HL-60 (cell line): ENCODE measurements at regions not wholly inside any gene's neighbourhood (a gene's known extent, or its start where the extent isn't known, plus 50 kb on each side); places are given as distances from the start of the nearest gene placed in this dataset.

Experiments used
- DNase-seq, 2 experiments: peaks; one replicate each; pipeline ENCODE4 v3.0.0-alpha.2; 2010 to 2020; ENCODE audit warnings: low read depth in 1 of 2, low spot score in 1 of 2
- H3K27ac ChIP-seq: fragments of 250-450 bp; sonication (Bioruptor Pico); replicated peaks from 2 replicates; pipeline ENCODE4 v1.5.1; 2020; ENCODE audit warnings: mild to moderate bottlenecking, moderate library complexity
- H3K27me3 ChIP-seq: fragments of 250-450 bp; sonication (Bioruptor Pico); 2 replicates; pipeline ENCODE4 v1.5.1; 2021; ENCODE audit warnings: mild to moderate bottlenecking, moderate library complexity; ENCODE audit not compliant: insufficient read depth, poor library complexity, severe bottlenecking
- H3K4me3 ChIP-seq: replicated peaks from 2 replicates; pipeline ENCODE4 v1.5.1; 2011; ENCODE audit warnings: mild to moderate bottlenecking, control low read depth, low read length; ENCODE audit not compliant: insufficient read depth
- GABPA ChIP-seq: IDR thresholded peaks from 2 replicates; pipeline ENCODE4 v1.6.1; 2012; ENCODE audit warnings: low read depth
- POLR2AphosphoS5 ChIP-seq: IDR thresholded peaks from 2 replicates; pipeline ENCODE4 v1.6.1; 2012; ENCODE audit warnings: low read depth
- SPI1 ChIP-seq: IDR thresholded peaks from 2 replicates; pipeline ENCODE4 v1.6.1; 2012; ENCODE audit warnings: low read depth, mild to moderate bottlenecking, borderline replicate concordance
- TF ChIP-seq, protein P1 (sequence below): IDR thresholded peaks from 2 replicates; pipeline ENCODE4 v1.6.1; 2012; ENCODE audit warnings: low read depth; ENCODE audit not compliant: insufficient replicate concordance
- TF ChIP-seq, protein P2 (sequence below): IDR thresholded peaks from one replicate; pipeline ENCODE4 v1.5.1; 2011; ENCODE audit warnings: low read length, control low read depth, inconsistent platforms; ENCODE audit not compliant: insufficient read depth

DNA sequence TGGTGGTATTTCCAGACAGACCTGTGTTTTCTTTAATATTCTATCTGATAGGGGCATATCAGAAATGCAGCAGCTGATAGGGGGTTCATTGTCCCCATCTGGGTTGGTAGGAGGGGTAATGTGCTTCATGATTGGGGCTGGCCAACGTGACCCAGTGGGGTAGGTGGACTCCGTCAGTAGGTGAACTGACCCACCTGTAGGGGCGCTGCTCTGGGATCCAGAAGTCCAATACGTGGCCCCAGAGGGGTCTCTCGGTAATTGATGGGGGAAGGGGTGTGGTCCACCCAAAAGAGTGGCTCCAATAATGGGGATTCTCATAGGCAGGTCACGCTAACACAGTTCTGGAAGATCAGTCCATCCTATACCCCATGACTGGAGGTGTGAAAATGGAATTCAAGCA lies 112.0 kb downstream of the PRLHR start:
- TF ChIP-seq, protein P1, sequence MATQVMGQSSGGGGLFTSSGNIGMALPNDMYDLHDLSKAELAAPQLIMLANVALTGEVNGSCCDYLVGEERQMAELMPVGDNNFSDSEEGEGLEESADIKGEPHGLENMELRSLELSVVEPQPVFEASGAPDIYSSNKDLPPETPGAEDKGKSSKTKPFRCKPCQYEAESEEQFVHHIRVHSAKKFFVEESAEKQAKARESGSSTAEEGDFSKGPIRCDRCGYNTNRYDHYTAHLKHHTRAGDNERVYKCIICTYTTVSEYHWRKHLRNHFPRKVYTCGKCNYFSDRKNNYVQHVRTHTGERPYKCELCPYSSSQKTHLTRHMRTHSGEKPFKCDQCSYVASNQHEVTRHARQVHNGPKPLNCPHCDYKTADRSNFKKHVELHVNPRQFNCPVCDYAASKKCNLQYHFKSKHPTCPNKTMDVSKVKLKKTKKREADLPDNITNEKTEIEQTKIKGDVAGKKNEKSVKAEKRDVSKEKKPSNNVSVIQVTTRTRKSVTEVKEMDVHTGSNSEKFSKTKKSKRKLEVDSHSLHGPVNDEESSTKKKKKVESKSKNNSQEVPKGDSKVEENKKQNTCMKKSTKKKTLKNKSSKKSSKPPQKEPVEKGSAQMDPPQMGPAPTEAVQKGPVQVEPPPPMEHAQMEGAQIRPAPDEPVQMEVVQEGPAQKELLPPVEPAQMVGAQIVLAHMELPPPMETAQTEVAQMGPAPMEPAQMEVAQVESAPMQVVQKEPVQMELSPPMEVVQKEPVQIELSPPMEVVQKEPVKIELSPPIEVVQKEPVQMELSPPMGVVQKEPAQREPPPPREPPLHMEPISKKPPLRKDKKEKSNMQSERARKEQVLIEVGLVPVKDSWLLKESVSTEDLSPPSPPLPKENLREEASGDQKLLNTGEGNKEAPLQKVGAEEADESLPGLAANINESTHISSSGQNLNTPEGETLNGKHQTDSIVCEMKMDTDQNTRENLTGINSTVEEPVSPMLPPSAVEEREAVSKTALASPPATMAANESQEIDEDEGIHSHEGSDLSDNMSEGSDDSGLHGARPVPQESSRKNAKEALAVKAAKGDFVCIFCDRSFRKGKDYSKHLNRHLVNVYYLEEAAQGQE, result no peak
- TF ChIP-seq, protein P2, sequence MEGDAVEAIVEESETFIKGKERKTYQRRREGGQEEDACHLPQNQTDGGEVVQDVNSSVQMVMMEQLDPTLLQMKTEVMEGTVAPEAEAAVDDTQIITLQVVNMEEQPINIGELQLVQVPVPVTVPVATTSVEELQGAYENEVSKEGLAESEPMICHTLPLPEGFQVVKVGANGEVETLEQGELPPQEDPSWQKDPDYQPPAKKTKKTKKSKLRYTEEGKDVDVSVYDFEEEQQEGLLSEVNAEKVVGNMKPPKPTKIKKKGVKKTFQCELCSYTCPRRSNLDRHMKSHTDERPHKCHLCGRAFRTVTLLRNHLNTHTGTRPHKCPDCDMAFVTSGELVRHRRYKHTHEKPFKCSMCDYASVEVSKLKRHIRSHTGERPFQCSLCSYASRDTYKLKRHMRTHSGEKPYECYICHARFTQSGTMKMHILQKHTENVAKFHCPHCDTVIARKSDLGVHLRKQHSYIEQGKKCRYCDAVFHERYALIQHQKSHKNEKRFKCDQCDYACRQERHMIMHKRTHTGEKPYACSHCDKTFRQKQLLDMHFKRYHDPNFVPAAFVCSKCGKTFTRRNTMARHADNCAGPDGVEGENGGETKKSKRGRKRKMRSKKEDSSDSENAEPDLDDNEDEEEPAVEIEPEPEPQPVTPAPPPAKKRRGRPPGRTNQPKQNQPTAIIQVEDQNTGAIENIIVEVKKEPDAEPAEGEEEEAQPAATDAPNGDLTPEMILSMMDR, result no peak
- no peak for TF ChIP-seq POLR2AphosphoS5
- no peak for TF ChIP-seq GABPA
- no peak for TF ChIP-seq SPI1
- Histone ChIP-seq H3K27ac (no peak overlapping the region), H3K4me3 (no peak overlapping the region), H3K27me3 (no peaks in the 10 kb centered on the region)
- no peak for DNase-seq

DNA sequence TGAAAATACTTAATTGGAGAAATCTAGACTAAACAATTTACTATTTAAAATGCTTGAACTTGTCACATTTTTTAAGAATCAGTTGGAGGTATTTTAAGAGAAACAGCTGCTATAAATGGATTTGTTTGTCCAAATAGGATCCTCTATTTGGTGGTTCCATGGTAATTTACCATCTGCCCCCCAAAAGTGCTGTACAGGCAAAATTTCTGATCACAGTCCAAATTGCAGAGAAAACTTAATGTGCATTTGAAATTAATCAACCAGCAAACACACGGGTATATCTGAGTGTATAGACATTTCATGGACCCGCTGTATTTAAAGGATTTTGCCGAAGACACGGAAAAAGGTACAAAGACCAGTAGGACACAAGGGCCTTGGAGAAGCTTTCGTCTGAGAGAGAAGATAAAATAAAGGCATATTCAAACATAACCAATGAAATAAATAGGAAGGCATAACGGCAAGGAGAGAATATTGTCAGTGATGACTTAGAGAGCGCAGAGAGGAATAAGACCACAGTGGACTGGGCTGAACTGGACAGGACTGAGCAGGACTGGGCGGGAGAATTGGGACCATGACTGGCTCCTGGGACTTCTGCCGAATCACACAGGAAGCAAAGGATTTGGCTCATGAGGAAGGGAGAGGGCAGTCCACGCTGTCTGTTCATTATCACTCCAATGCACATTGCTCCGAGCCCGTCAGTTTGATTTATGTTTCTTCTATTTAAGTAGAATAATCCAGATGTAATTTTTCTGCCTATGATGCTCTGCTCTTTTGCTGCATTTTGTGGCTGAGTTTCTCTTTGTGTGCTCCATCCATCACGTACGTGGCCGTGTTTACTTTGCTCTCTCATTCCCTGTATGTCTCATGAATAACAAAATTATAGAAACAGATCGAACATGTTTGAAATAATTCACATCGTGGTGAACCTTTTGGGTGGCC lies 112.8 kb downstream of the PRLHR start:
- Histone ChIP-seq H3K27me3 (no peaks in the 10 kb centered on the region), H3K4me3 (no peak overlapping the region), H3K27ac (no peak overlapping the region)
- TF ChIP-seq, protein P1, result no peak
- no peak for TF ChIP-seq POLR2AphosphoS5
- no peak for TF ChIP-seq SPI1
- TF ChIP-seq, protein P2, result no peak
- TF ChIP-seq GABPA, result no peak
- no peak for DNase-seq

DNA sequence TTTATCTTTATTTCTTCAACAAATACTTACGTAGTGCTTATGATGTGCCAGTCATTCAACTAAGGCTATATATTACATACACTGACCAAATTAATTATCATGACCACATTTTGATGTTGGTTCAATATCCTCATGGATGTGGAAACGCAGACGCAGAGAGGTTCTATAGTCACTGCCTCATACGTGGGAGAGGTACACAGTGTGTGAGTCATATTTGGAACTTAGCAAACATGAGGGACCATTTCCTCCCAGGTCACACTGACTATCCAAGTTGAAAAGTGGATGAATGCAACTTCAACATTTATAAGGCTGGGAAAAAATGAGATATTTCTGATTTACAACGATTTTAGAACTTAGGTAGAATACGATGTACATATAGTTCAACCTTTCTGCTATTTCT lies 113.6 kb downstream of the PRLHR start:
- Histone ChIP-seq H3K27ac (no peak overlapping the region), H3K4me3 (no peak overlapping the region), H3K27me3 (peaks cover 3% of the 10 kb centered on the region)
- no peak for DNase-seq
- TF ChIP-seq, protein P1, result no peak
- TF ChIP-seq, protein P2, result no peak
- TF ChIP-seq POLR2AphosphoS5 (no peak), SPI1 (no peak), GABPA (no peak)
